Sigmoid colon (tissue), 6 donors: ENCODE measurements at regions not wholly inside any gene's neighbourhood (a gene's known extent, or its start where the extent isn't known, plus 50 kb on each side); places are given as distances from the start of the nearest gene placed in this dataset.

Experiments used
- DNase-seq: peaks from one replicate; pipeline ENCODE4 v3.0.0-alpha.2; 2019
- H3K27ac ChIP-seq, 4 donors: fragments of 200-600 bp; sonication (generic); one replicate each; pipeline ENCODE4 v1.5.1; 2016 to 2019; ENCODE audit warnings: mild to moderate bottlenecking in 1 of 4
- H3K27me3 ChIP-seq, 3 donors: fragments of 200-600 bp; sonication (generic); one replicate each; pipeline ENCODE4 v1.5.1; 2019; ENCODE audit warnings: mild to moderate bottlenecking in 1 of 3
- H3K36me3 ChIP-seq, 4 donors: fragments of 200-600 bp; sonication (generic); one replicate each; pipeline ENCODE4 v1.5.1; 2016 to 2019
- H3K4me1 ChIP-seq, 4 donors: fragments of 200-600 bp; sonication (generic); one replicate each; pipeline ENCODE4 v1.5.1; 2017 to 2019
- H3K4me3 ChIP-seq, 4 donors: fragments of 200-600 bp; sonication (generic); one replicate each; pipeline ENCODE4 v1.5.1; 2017 to 2019; ENCODE audit warnings: mild to moderate bottlenecking in 2 of 4, moderate library complexity in 1 of 4
- H3K9me3 ChIP-seq, 4 donors: fragments of 200-600 bp in 3 of 4; sonication (generic) in 3 of 4; one replicate each; pipeline versions ENCODE4 v1.5.1 to v1.6.1; 2013 to 2019
- CTCF ChIP-seq, 4 experiments: fragments of 450-650 bp in 3 of 4; fragments of 200-600 bp in 1 of 4; IDR thresholded peaks; one replicate each; pipeline ENCODE4 v1.5.1; 2016 to 2019; ENCODE audit warnings: antibody characterized with exemption in 4 of 4, mild to moderate bottlenecking in 3 of 4, moderate library complexity in 2 of 4
- EP300 ChIP-seq, 4 donors: sonication (generic); formaldehyde crosslinking; IDR thresholded peaks; one replicate each; pipeline ENCODE4 v1.6.1; 2017; ENCODE audit warnings: antibody characterized with exemption in 4 of 4
- POLR2A ChIP-seq, 2 donors: fragments of 450-650 bp; IDR thresholded peaks; one replicate each; pipeline ENCODE4 v1.6.1; 2016; ENCODE audit warnings: antibody characterized with exemption in 2 of 2, mild to moderate bottlenecking in 2 of 2, moderate library complexity in 2 of 2
- POLR2AphosphoS5 ChIP-seq, 4 donors: sonication (generic); formaldehyde crosslinking; IDR thresholded peaks; one replicate each; pipeline ENCODE4 v1.6.1; 2017; ENCODE audit warnings: antibody characterized with exemption in 4 of 4
- WGBS, 2 donors: extraction: QIAGEN DNeasy Blood & Tissue Kit; methylation state at CpG; one replicate each; pipeline ENCODE4 v1.1.7; 2013; 5-methylcytosine and 5-hydroxymethylcytosine counted together
- intact Hi-C: fragments of 100-400 bp; cut with DNase I; formaldehyde crosslinking; loops from one replicate; pipeline ENCODE4 v1.15.1; 2023
- donor health status: healthy with polysubstance abuse.
- donor health status: healthy.

DNA sequence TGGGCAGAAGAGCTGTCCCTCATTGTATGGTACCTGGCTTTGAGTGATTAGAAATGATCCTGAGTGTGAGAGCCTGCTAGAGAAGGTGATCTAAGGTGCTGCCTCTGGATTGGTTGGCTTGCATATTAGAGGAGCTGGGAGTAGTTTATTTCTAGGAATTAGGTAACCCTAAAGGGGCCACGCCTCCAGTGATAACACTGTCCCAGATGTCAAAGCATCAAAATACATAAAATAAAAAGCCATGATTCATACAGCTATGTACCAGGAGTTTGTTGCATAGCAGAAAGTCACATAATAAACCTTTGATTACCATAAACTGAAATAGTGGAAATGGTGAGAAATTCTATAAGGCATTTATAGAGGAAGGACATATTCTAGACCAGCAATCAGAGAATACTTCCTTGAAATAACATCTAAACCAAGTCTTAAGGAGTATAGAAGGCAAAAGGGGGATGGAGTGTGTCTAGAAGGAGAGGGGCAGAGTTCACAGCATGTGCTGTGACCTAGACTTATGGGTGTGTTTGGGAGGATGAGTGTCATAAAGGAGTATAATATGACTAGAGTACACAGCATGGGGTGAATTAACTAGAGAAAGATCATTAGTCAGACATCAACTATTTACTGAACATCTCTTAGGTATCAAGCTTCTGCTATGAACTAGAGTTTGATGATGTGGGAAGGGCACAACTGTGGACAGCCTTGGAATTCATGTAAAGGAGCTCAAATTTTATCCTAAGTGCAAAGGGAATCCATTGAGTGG is 686.4 kb downstream of the GALC start:
- Histone ChIP-seq H3K36me3 (no peaks in the 10 kb centered on the region), H3K9me3 (no peaks in the 10 kb centered on the region), H3K27ac (no peak overlapping the region), H3K4me1 (no peaks in the 10 kb centered on the region), H3K27me3 (no peaks in the 10 kb centered on the region), H3K4me3 (no peak overlapping the region)
- TF ChIP-seq POLR2A (IDR thresholded peaks at IDR 0.05): no peak
- no peak for TF ChIP-seq CTCF (IDR thresholded peaks at IDR 0.05)
- DNase-seq: no peak
- intact Hi-C loops: no loop called here
- WGBS, 2 donors: 71 to 75% methylated on average over 1 of the region's 1 CpG

DNA sequence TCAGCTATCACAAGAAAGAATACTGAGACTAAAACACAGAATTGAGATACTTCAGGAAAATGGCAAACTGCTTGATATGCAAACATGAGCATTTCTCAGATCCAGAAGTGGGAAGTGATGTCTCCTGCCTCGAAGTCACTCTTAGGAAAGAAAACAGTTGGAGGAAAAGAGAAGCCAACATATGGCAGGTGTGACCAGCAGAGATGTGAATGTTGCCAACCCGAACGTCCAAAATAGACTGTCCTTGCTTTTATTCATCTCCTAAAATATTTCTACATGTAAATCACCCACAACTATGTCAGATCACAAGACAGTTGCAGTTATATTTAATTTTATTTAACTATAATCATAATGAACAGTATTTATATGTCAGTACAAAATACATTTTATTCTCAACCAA is 687.6 kb downstream of the GALC start:
- H3K4me3 ChIP-seq: no peak overlapping the region
- no peak for DNase-seq
- no peaks in the 10 kb centered on the region for H3K36me3 ChIP-seq
- H3K9me3 ChIP-seq: no peaks in the 10 kb centered on the region
- intact Hi-C loops: no loop called here
- H3K4me1 ChIP-seq: no peaks in the 10 kb centered on the region
- no peak overlapping the region for H3K27ac ChIP-seq
- no peaks in the 10 kb centered on the region for H3K27me3 ChIP-seq
- TF ChIP-seq POLR2AphosphoS5 (IDR thresholded peaks at IDR 0.05) (no peak), CTCF (IDR thresholded peaks at IDR 0.05) (no peak)
- 55 to 65% methylated on average over 3 of the region's 3 CpGs for WGBS, 2 donors

DNA sequence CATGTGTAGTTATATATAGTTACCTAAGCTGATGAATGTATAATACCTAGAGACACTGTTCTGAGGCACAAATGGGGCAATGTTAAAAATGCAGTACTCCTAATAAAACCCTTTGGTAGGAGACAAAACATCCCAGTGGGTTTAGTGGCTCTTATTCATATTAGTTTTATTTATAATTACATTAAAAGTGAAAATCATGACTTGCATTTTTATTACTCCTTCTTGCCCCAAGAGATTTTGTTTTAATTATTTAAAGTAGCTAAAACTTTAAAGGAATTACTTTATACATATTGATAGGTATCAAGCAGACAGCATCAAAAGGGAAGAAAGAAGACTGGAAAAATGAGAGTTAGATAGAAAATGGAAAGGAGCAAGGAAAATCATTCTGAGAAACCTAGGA is 688.6 kb downstream of the GALC start:
- Histone ChIP-seq H3K36me3 (no peaks in the 10 kb centered on the region), H3K27me3 (no peaks in the 10 kb centered on the region), H3K27ac (no peak overlapping the region), H3K9me3 (peaks cover 0 to 3% (median 0%) of the 10 kb centered on the region in 4 donors), H3K4me1 (no peaks in the 10 kb centered on the region), H3K4me3 (no peak overlapping the region)
- intact Hi-C loops: no loop called here
- no peak for DNase-seq
- TF ChIP-seq CTCF (IDR thresholded peaks at IDR 0.05) (no peak), EP300 (IDR thresholded peaks at IDR 0.05) (no peak), POLR2AphosphoS5 (IDR thresholded peaks at IDR 0.05) (no peak), POLR2A (IDR thresholded peaks at IDR 0.05) (no peak)

- TF ChIP-seq POLR2A (IDR thresholded peaks at IDR 0.05) (no peak), CTCF (IDR thresholded peaks at IDR 0.05) (no peak), EP300 (IDR thresholded peaks at IDR 0.05) (no peak), POLR2AphosphoS5 (IDR thresholded peaks at IDR 0.05) (no peak)
- 74 to 75% methylated on average over 1 of the region's 1 CpG for WGBS, 2 donors
- Histone ChIP-seq H3K4me1 (no peaks in the 10 kb centered on the region), H3K27me3 (no peaks in the 10 kb centered on the region), H3K36me3 (no peaks in the 10 kb centered on the region), H3K27ac (no peak overlapping the region), H3K4me3 (no peak overlapping the region), H3K9me3 (peaks cover 0 to 4% (median 0%) of the 10 kb centered on the region in 4 donors)
- no peak for DNase-seq
- intact Hi-C loops: no loop called here
These were observed 706.2 kb downstream of the GALC start for GRCh38 chr14:87286826-87287225.

- 41 to 77% methylated on average over 1 of the region's 1 CpG for WGBS, 2 donors
- intact Hi-C loops: no loop called here
- TF ChIP-seq POLR2A (IDR thresholded peaks at IDR 0.05) (no peak), POLR2AphosphoS5 (IDR thresholded peaks at IDR 0.05) (no peak), EP300 (IDR thresholded peaks at IDR 0.05) (no peak), CTCF (IDR thresholded peaks at IDR 0.05) (no peak)
- no peak overlapping the region for H3K27ac ChIP-seq
- H3K36me3 ChIP-seq: no peaks in the 10 kb centered on the region
- H3K4me3 ChIP-seq: no peak overlapping the region
- DNase-seq: no peak
- no peaks in the 10 kb centered on the region for H3K4me1 ChIP-seq
- no peaks in the 10 kb centered on the region for H3K27me3 ChIP-seq
- H3K9me3 ChIP-seq: peaks cover 0 to 4% (median 0%) of the 10 kb centered on the region in 4 donors
These were observed 706.8 kb downstream of the GALC start for GRCh38 chr14:87286191-87286590.
